HG03196 (cell line): ENCODE measurements at regions not wholly inside any gene's neighbourhood (a gene's known extent, or its start where the extent isn't known, plus 50 kb on each side); places are given as distances from the start of the nearest gene placed in this dataset.
"Not testable (repeated sequence)": the region's sequence is repeated elsewhere in the genome, so short reads cannot be mapped to it uniquely, and the experiment has no call there.

Experiments used
- ATAC-seq: cut with Tn5 transposase; IDR thresholded peaks from one replicate; pipeline ENCODE4 v1.9.1; 2021; ENCODE audit not compliant: unreplicated experiment

DNA sequence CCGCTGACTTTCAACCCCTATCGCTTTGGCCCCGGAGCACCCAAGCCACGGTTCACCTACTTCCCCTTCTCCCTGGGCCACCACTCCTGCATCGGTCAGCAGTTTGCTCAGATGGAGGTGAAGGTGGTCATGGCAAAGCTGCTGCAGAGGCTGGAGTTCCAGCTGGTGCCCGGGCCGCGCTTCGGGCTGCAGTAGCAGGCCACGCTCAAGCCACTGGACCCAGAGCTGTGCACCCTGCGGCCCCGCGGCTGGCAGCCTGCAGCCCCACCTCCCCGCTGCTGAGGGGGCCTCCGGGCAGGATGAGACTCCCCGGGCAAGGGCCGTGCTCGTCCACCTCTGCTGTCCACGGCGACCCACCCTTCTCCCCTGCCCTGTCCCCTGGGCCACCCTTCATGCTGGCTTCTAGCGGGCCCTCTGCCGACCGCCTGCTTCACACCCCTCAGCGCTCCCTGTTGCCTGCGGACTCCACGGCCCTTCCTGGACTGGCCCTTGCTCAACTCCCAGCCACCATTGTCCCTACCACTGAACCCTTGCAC, 92.2 kb upstream of the TRABD2B start:
- ATAC-seq, result no peak

GRCh38 chr1:48084826-48085225, 87.6 kb upstream of the TRABD2B start:
- no peak for ATAC-seq

DNA sequence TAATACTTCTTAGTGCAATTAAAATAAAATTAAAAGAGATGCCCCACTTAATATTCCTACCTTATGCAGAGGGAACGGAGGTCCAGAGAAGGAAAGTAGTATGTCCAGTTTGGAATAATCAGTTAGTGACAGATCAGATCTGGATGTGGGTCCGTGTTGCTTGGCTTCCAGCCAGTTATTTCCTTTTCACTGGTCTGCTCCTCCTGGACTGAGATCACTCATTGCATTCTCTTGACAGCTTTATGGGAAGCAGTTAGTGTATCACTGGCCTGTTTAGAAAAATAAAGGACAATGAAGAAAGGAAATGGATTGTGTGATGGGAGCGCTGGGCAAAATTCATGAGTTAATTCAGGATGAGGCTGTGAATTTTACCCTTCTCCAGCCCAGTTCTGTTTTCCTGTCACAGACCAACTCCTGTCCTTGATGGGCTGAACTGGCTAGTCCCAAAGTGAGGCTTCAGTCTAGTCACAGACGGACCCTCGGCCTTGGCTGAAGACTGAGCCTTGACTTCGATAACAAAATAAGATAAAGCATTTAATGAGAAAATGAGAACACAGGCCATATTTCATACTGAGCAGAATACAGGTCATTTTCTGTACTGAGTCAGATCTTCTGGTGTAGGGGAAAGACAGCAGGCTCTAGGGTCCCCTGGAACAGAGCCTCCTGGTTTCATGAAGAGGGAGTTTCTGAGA, 85.2 kb upstream of the TRABD2B start:
- ATAC-seq, result no peak

GRCh38 chr1:48080331-48081255, 83.4 kb upstream of the TRABD2B start:
- no peak for ATAC-seq

DNA sequence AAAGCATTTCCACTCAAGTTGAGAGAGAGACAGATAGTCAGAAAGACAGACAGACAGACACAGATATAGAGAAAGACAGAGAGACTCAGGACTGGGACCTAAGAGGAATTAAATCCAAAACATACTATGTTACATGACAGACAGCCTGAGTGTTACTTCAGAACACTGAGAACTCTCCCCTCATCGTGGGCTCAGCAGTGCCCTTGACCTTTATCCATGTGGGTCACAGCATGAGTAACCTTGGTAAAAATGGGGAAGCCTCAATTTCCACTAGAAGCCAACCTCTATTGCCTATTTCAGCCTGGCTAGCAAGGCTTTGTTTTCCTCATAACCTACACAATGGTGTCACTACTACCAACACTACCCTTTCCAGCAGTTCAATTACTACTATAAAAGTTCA, 81.9 kb upstream of the TRABD2B start:
- no peak for ATAC-seq

- no peak for ATAC-seq
Measured at GRCh38 chr1:48077795-48078222, 80.6 kb upstream of the TRABD2B start.

DNA sequence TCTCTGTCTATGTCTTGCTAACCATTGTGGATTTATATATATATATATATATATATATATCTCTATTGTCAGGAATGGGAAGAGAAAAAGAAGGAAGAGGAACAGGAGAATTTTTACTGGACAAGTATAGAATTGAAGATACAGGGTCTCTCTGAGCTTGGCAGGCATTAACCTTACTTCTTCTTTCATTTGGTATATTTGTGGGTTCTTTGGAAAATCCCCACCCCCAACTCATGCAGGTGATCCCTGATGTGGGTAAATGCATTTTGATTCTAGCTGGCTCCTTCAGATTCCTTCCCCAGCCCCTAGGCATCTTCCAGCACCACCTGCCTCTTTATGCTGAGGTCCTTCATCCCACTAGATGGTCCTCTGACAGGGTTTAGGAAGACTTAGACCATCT, 78.8 kb upstream of the TRABD2B start:
- no peak for ATAC-seq

DNA sequence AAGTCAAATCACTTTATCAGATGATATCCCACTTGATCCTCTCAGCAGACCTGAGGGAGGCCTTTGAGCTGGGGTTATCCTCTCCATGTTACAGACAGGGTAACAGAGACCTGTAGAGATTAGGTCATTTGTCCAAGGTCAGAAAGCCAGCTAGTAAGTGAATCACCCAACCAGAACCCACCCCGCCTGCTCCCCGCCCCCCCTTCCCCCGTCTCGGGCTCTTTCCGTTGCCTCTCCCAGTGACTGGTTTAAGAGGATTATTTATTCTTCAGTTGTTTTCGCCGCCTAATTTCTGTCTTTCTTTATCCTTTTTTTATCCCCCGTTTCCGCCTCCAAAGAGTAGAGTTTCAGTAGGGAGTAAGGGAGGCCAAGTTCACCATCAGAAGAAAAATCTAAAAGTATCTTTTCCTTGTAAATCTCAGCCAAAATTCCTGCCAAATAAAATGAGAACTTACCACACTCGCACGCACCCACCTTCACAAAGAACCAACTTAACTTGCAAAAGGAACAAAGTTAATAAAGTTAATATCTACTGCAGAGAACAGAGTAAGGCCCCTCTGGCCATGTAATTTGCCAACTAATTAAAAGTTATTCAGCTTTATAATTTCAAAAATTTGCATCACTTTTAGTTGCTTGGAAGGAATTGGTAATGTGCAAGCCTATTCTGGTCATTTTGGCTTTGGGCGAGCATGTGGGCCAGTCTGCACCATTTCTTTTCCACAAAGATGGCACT, 76.8 kb upstream of the TRABD2B start:
- no peak for ATAC-seq

DNA sequence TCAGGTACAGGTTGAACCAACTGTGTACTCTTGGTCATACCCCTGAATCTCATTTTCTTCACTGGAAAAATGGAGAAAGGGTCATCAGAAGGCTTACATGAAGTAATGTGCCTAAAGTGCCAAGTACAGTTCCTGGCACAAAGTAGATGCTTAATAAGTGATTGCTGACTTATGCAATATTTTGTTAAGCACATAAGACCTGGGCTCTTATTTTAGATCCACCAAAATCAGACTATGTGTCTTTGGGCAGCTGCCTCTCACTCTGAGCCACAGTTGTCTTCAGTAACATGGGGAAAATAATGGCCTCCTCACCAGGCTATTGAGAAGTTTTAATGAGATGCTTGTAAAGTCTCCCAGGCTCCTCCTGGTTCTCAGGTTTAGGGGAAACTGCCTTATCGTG, 74.3 kb upstream of the TRABD2B start:
- no peak for ATAC-seq

- ATAC-seq, result no peak
Measured at GRCh38 chr1:48070396-48070750, 73.2 kb upstream of the TRABD2B start.

DNA sequence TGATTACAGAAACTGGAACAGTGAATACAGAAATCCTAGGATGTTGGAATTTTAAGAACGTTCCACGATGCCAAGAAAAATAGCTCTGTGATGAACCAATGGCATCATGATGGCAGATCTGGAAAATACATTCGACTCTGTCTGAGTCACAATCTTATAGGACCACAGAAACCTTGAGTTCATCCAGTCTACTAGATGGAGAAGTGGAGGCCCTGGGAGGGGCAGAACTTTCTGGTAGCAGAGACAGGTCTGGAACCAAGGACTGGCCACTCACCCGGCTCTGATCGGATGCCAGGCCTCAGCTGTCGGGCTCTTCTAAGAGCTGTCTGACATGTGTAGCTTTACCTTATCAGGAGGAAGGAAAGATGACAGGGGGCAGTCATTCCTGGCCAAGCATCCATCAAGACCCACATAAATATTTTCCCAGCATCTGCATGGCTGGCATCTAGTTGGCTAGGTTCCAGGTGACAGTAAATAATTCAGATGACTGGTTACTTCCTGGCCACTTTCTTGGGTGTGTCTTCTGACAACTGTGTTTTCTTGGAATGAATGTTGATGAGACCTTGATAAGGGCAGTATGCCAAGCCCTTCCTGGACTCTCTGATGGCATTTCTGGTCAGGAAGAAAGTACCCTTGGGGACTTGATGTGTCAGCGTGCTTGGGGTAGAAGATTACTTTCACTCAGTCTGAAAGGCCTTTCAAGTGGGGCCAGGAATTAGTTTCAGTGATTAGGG, 72.6 kb upstream of the TRABD2B start:
- no peak for ATAC-seq

GRCh38 chr1:48068206-48068605, 71.0 kb upstream of the TRABD2B start:
- no peak for ATAC-seq

DNA sequence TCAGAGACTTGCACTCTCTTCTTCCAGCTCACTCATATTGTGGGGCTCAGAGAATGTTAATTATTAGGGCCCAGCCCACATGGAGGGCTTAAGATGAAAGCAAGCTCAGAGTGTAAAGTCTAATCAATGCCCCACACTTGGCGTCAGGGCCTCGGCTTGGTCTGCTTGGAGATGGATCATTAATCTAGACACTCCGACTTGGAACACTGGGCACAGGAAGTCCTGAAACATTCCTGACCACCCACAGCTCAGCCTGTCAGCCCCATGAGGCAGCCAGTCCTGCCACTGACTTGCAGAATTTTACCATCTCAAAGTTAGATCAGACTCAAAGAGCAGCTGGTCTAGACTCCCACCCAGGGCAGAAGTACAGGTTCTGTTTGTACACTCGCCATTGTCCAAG, 69.8 kb upstream of the TRABD2B start:
- ATAC-seq, result no peak

- not testable (repeated sequence) for ATAC-seq
Measured at GRCh38 chr1:48064693-48065092, 67.5 kb upstream of the TRABD2B start.

GRCh38 chr1:48062353-48062752, 65.2 kb upstream of the TRABD2B start:
- peak; percentile 46 for ATAC-seq

GRCh38 chr1:48061162-48062136, 64.3 kb upstream of the TRABD2B start:
- ATAC-seq, result peak; percentile 84

DNA sequence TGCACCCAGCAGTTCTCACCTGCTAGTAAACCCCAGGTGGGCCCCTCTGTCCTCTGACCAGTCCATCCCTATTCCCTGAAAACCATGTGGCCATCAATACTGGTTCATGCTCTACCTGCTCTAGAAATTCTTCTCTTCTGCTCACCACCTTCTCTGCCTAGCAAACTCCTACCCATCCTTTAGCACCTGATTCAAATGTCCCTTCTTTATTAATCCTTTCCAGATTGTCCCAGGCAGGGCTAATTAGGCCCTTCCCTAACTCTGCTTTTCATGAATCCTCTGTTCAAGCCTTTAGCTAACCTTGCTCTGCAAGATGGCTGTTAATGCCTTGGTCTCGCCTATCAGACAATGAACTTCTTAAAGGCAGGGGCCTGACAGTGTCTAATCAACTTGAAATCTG, 62.1 kb upstream of the TRABD2B start:
- ATAC-seq, result no peak

DNA sequence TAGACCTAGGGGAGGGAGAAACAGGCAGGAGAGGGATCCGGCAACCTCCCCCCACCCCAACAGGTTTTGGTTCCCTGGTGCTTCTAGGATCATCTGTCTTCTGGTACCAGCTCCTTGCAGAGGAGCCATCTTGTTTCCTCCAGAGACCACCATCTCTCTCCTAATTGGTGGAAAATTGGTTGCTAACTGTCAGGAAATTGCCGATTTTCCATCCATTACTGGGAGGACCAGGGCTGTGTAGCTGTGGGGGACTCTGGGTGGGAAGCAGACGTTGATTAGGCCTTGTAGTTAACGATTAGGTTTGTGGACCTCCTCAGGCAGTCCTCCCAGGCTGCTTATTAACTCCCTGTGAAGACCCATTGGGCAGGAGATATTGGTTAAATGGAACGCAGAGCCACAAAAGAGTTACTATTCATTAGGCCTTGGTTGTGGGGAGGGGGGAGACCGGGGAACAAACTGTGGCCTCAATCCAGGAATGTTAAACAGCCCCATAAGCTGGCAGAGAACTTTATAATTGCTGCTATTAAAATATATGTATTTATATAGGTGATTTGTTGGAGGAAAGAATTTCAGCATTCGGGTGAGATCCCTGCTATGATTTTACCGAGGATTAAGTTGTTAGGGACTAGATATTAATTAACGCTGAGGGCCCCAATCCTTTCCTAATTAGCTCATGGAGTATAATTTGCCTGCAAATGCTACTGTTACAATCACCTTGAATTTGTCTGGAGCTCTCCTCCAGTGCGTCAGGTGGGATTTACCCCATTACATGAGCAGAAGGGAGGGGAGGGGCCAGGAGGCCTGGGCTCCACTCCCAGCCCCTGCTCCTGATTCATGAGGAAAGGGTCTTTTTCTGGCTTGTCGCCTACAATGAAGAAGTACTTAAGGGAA, 61.2 kb upstream of the TRABD2B start:
- no peak for ATAC-seq

DNA sequence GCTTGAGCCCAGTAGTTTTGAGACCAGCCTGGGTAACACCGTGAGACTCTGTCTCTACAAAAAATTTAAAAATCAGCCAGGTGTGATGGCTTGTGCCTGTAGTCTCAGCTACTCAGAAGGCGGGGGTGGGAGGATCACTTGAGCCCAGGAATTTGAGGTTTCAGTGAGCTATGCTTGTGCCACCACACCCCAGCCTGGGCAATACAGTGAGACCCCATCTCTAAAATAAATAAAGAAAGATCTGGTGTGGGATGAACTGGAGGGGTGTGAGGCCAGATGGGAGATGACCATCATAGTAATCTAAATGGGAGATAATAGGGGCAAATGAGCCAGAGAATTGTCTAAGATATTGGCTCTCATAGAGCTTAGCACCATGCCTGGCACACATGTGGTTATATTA, 60.1 kb upstream of the TRABD2B start:
- ATAC-seq, result no peak
